SK-N-SH (cell line): ENCODE measurements at regions not wholly inside any gene's neighbourhood (a gene's known extent, or its start where the extent isn't known, plus 50 kb on each side); places are given as distances from the start of the nearest gene placed in this dataset.

Experiments
- CTCF ChIA-PET: fragments of 300-600, 350-600 bp; formaldehyde crosslinking; extraction: SDS; loops from one replicate; lab custom pipeline; 2021; lab: Yijun Ruan, JAX
- POLR2A ChIA-PET: fragments of 350-600 bp; sonication (Branson Sonifier 250); formaldehyde crosslinking; extraction: SDS; loops from one replicate; lab custom pipeline; 2020; ENCODE audit warnings: antibody characterized with exemption, inconsistent platforms; lab: Yijun Ruan, JAX
- DNase-seq: peaks from one replicate; pipeline ENCODE4 v3.0.0; 2012
- H2AFZ ChIP-seq: fragments of 200-600 bp; sonication (generic); 2 replicates; pipeline ENCODE4 v1.8.1; 2016; ENCODE audit warnings: antibody characterized with exemption, mild to moderate bottlenecking, low read depth
- H3F3A ChIP-seq: fragments of 200-600 bp; sonication (generic); replicated peaks from 2 replicates; pipeline ENCODE3; 2016; ENCODE audit warnings: antibody characterized with exemption, mild to moderate bottlenecking; ENCODE audit not compliant: insufficient read depth
- H3K27ac ChIP-seq, 2 experiments: fragments of 200-500 bp in 1 of 2; fragments of 200-600 bp in 1 of 2; sonication (Bioruptor generic) in 1 of 2; sonication (generic), shearing (Covaris generic) in 1 of 2; 2 replicates each; pipeline versions ENCODE4 v1.5.1 to v1.6.1; 2014 to 2016; ENCODE audit warnings: low read depth in 2 of 2, inconsistent platforms in 1 of 2, low read length in 1 of 2, mild to moderate bottlenecking in 1 of 2, mixed read lengths in 1 of 2
- H3K27me3 ChIP-seq: fragments of 200-600 bp; sonication (generic), shearing (Covaris generic); 2 replicates; pipeline ENCODE4 v1.6.1; 2016; ENCODE audit warnings: mixed run types; ENCODE audit not compliant: insufficient read depth
- H3K36me3 ChIP-seq, 2 experiments: fragments of 200-500 bp in 1 of 2; fragments of 200-600 bp in 1 of 2; sonication (Bioruptor generic) in 1 of 2; sonication (generic) in 1 of 2; replicated peaks in 1 of 2; 2 replicates each; pipeline versions ENCODE3 to v1.5.1; 2014 to 2016; ENCODE audit warnings: low read length in 1 of 2, mild to moderate bottlenecking in 1 of 2; ENCODE audit not compliant: insufficient read depth in 2 of 2, control insufficient read depth in 1 of 2
- H3K4me1 ChIP-seq, 2 experiments: fragments of 200-500 bp in 1 of 2; fragments of 200-600 bp in 1 of 2; sonication (Bioruptor generic) in 1 of 2; sonication (generic), shearing (Covaris generic) in 1 of 2; 2 replicates each; pipeline versions ENCODE4 v1.5.1 to v1.6.1; 2014 to 2016; ENCODE audit warnings: low read depth in 1 of 2, low read length in 1 of 2, mixed run types in 1 of 2; ENCODE audit not compliant: insufficient read depth in 2 of 2, control insufficient read depth in 1 of 2
- H3K4me2 ChIP-seq: fragments of 200-600 bp; sonication (generic), shearing (Covaris generic); 2 replicates; pipeline ENCODE4 v1.6.1; 2017; ENCODE audit warnings: mixed run types
- H3K4me3 ChIP-seq, 2 experiments: fragments of 200-500 bp in 1 of 2; fragments of 200-600 bp in 1 of 2; sonication (Bioruptor generic) in 1 of 2; sonication (generic), shearing (Covaris generic) in 1 of 2; 2 replicates each; pipeline versions ENCODE4 v1.5.1 to v1.8.1; 2014 to 2016; ENCODE audit warnings: low read depth in 2 of 2, inconsistent platforms in 1 of 2, low read length in 1 of 2, mild to moderate bottlenecking in 1 of 2, mixed read lengths in 1 of 2, moderate library complexity in 1 of 2
- H3K79me2 ChIP-seq: fragments of 200-600 bp; sonication (generic); 2 replicates; pipeline ENCODE4 v1.8.1; 2017; ENCODE audit warnings: mild to moderate bottlenecking; ENCODE audit not compliant: insufficient read depth
- H3K9ac ChIP-seq: fragments of 200-600 bp; sonication (generic); 2 replicates; pipeline ENCODE4 v1.6.1; 2017; ENCODE audit warnings: mixed run types
- H3K9me2 ChIP-seq: fragments of 200-600 bp; sonication (generic); 2 replicates; pipeline ENCODE4 v1.6.1; 2017; ENCODE audit warnings: mixed run types
- H3K9me3 ChIP-seq: fragments of 200-600 bp; sonication (generic); 2 replicates; pipeline ENCODE4 v1.6.1; 2017; ENCODE audit warnings: mixed run types, mild to moderate bottlenecking, moderate library complexity
- H4K20me1 ChIP-seq: fragments of 200-600 bp; sonication (generic); 2 replicates; pipeline ENCODE4 v1.6.1; 2017; ENCODE audit warnings: mild to moderate bottlenecking, mixed run types; ENCODE audit not compliant: insufficient read depth
- CHD2 ChIP-seq: fragments of 150-350 bp; IDR thresholded peaks from 2 replicates; pipeline ENCODE4 v1.6.1; 2018; ENCODE audit warnings: low read length; ENCODE audit not compliant: partially characterized antibody
- CTCF ChIP-seq: fragments of 200-600 bp; sonication (generic); IDR thresholded peaks from 2 replicates; pipeline ENCODE4 v1.6.1; 2017; ENCODE audit warnings: antibody characterized with exemption, mild to moderate bottlenecking, moderate library complexity
- ELF1 ChIP-seq: IDR thresholded peaks from 2 replicates; pipeline ENCODE4 v1.4.0; 2012
- EZH2phosphoT487 ChIP-seq: fragments of 200-600 bp; sonication (generic); IDR thresholded peaks from 2 replicates; pipeline ENCODE4 v1.6.1; 2017; ENCODE audit warnings: low read depth, mixed run types, mild to moderate bottlenecking, antibody characterized with exemption, moderate library complexity, borderline replicate concordance
- FOSL2 ChIP-seq: IDR thresholded peaks from 2 replicates; pipeline ENCODE4 v1.4.0; 2012; ENCODE audit warnings: low read depth, mild to moderate bottlenecking, moderate library complexity, borderline replicate concordance
- FOXM1 ChIP-seq: IDR thresholded peaks from 2 replicates; pipeline ENCODE4 v1.4.0; 2012; ENCODE audit warnings: low read depth, mild to moderate bottlenecking
- JUND ChIP-seq: IDR thresholded peaks from 2 replicates; pipeline ENCODE4 v1.4.0; 2012
- NFIC ChIP-seq: IDR thresholded peaks from 2 replicates; pipeline ENCODE4 v1.4.0; 2012; ENCODE audit warnings: borderline replicate concordance
- NRF1 ChIP-seq: IDR thresholded peaks from 2 replicates; pipeline ENCODE4 v1.6.1; 2012; ENCODE audit warnings: low read depth, mild to moderate bottlenecking, low read length
- PBX3 ChIP-seq: IDR thresholded peaks from 2 replicates; pipeline ENCODE4; 2012
- RFX5 ChIP-seq: IDR thresholded peaks from 2 replicates; pipeline ENCODE4 v1.6.1; 2012; ENCODE audit warnings: mild to moderate bottlenecking, improper control_type of control experiment, low read length
- TCF12 ChIP-seq: IDR thresholded peaks from 2 replicates; pipeline ENCODE4 v1.4.0; 2012
- WGBS: methylation state at CpG from one replicate; pipeline ENCODE4 v1.1.6; 2017; ENCODE audit warnings: low lambda C conversion rate; 5-methylcytosine and 5-hydroxymethylcytosine counted together
- TF ChIP-seq, protein P1 (sequence below): fragments of 150-350 bp; IDR thresholded peaks from 2 replicates; pipeline ENCODE4 v1.6.1; 2017; ENCODE audit warnings: antibody characterized with exemption, low read length, low read depth, borderline replicate concordance

- CTCF ChIA-PET = no interaction called here
- POLR2A ChIA-PET = no interaction called here
- Histone ChIP-seq H3F3A (no peaks in the 10 kb centered on the region), H3K79me2 (no peaks in the 10 kb centered on the region), H2AFZ (no peak overlapping the region), H3K9ac (no peak overlapping the region), H3K4me3 (no peak overlapping the region), H3K9me3 (no peaks in the 10 kb centered on the region), H3K4me1 (no peaks in the 10 kb centered on the region), H3K4me2 (no peak overlapping the region), H3K27ac (no peak overlapping the region), H4K20me1 (no peaks in the 10 kb centered on the region), H3K27me3 (no peaks in the 10 kb centered on the region), H3K36me3 (no peaks in the 10 kb centered on the region)
- 5% methylated on average over 1 of the region's 1 CpG for WGBS
- TF ChIP-seq NFIC = peak; percentile 24; the same call in 1 of the 2 replicates
- TF ChIP-seq FOSL2 = peak; percentile 27; the same call in 1 of the 2 replicates
- peak; percentile 22 for TF ChIP-seq PBX3
- TF ChIP-seq TCF12 = peak; percentile 23; the same call in 1 of the 2 replicates
- TF ChIP-seq JUND = peak; percentile 48
- no peak for TF ChIP-seq FOXM1
- TF ChIP-seq, all 33 proteins: peak for 5
- H3K9me2 ChIP-seq = no peaks in the 10 kb centered on the region
- no peak for DNase-seq
Observed at GRCh38 chr1:195082183-195082582, 1526.1 kb downstream of the KCNT2 start.

- Histone ChIP-seq H2AFZ (no peak overlapping the region), H3K4me2 (no peak overlapping the region), H3K9me3 (no peaks in the 10 kb centered on the region), H3K4me1 (no peaks in the 10 kb centered on the region), H4K20me1 (no peaks in the 10 kb centered on the region), H3K27me3 (no peaks in the 10 kb centered on the region), H3K27ac (no peak overlapping the region), H3K79me2 (no peaks in the 10 kb centered on the region), H3F3A (no peaks in the 10 kb centered on the region), H3K4me3 (no peak overlapping the region), H3K9ac (no peak overlapping the region), H3K36me3 (no peaks in the 10 kb centered on the region), H3K9me2 (no peaks in the 10 kb centered on the region)
- ChIA-PET POLR2A (no interaction called here), CTCF (no interaction called here)
- DNase-seq = no peak
- WGBS = 3% methylated on average over 1 of the region's 1 CpG
- TF ChIP-seq, protein P1, sequence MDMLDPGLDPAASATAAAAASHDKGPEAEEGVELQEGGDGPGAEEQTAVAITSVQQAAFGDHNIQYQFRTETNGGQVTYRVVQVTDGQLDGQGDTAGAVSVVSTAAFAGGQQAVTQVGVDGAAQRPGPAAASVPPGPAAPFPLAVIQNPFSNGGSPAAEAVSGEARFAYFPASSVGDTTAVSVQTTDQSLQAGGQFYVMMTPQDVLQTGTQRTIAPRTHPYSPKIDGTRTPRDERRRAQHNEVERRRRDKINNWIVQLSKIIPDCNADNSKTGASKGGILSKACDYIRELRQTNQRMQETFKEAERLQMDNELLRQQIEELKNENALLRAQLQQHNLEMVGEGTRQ = no peak
- TF ChIP-seq CTCF = no peak
- no peak for TF ChIP-seq CHD2
- no peak for TF ChIP-seq NRF1
- no peak for TF ChIP-seq ELF1
- TF ChIP-seq RFX5 = no peak
- no peak for TF ChIP-seq EZH2phosphoT487
Observed at GRCh38 chr1:195076682-195077081, 1531.6 kb downstream of the KCNT2 start.
